B cell (primary cell): ENCODE measurements at regions not wholly inside any gene's neighbourhood (a gene's known extent, or its start where the extent isn't known, plus 50 kb on each side); places are given as distances from the start of the nearest gene placed in this dataset.

Source experiments
- CTCF ChIP-seq: fragments of 200-600 bp; IDR thresholded peaks from one replicate; pipeline ENCODE4 v1.8.0; 2022; ENCODE audit warnings: antibody characterized with exemption, mild to moderate bottlenecking
- EZH2 ChIP-seq: IDR thresholded peaks from 2 replicates; pipeline ENCODE4 v1.6.1; 2012; ENCODE audit warnings: borderline replicate concordance, low read depth, mild to moderate bottlenecking, moderate library complexity, low read length; ENCODE audit not compliant: insufficient read depth, poor library complexity, severe bottlenecking

- TF ChIP-seq CTCF: no peak
- TF ChIP-seq EZH2: no peak
These were observed 145.5 kb upstream of the MAP1B start for GRCh38 chr5:71961786-71962185.
